GM12891 (cell line): ENCODE measurements at regions not wholly inside any gene's neighbourhood (a gene's known extent, or its start where the extent isn't known, plus 50 kb on each side); places are given as distances from the start of the nearest gene placed in this dataset.

ENCODE experiments used
- POLR2A ChIP-seq: IDR thresholded peaks from 2 replicates; pipeline ENCODE4 v1.6.1; 2011; ENCODE audit warnings: low read depth, low read length, control low read depth
- POLR2AphosphoS5 ChIP-seq: IDR thresholded peaks from 2 replicates; pipeline ENCODE4 v1.6.1; 2011; ENCODE audit warnings: low read depth, low read length, control low read depth
- POU2F2 ChIP-seq: IDR thresholded peaks from 2 replicates; pipeline ENCODE4 v1.6.1; 2011; ENCODE audit warnings: low read depth, mild to moderate bottlenecking, control low read depth, low read length, moderate library complexity
- SPI1 ChIP-seq: IDR thresholded peaks from 2 replicates; pipeline ENCODE4 v1.6.1; 2011; ENCODE audit warnings: low read depth, low read length, control low read depth

GRCh38 chr12:74319886-74320285 lies 217.7 kb upstream of the ATXN7L3B start:
- TF ChIP-seq POLR2AphosphoS5 (no peak), POLR2A (no peak), SPI1 (no peak), POU2F2 (no peak)
